HL-60/S4 treated with retinoic acid at 250 ng/mL for 4 days and 3 days (cell line): ENCODE measurements at regions not wholly inside any gene's neighbourhood (a gene's known extent, or its start where the extent isn't known, plus 50 kb on each side); places are given as distances from the start of the nearest gene placed in this dataset.
"Not testable (repeated sequence)": the region's sequence is repeated elsewhere in the genome, so short reads cannot be mapped to it uniquely, and the experiment has no call there.

Source experiments
- in situ Hi-C: fragments of 300-500 bp; cut with MboI; formaldehyde crosslinking; loops from 2 replicates; pipeline ENCODE4 v1.7.0; 2022; ENCODE audit warnings: low sequenced_read_pairs

DNA sequence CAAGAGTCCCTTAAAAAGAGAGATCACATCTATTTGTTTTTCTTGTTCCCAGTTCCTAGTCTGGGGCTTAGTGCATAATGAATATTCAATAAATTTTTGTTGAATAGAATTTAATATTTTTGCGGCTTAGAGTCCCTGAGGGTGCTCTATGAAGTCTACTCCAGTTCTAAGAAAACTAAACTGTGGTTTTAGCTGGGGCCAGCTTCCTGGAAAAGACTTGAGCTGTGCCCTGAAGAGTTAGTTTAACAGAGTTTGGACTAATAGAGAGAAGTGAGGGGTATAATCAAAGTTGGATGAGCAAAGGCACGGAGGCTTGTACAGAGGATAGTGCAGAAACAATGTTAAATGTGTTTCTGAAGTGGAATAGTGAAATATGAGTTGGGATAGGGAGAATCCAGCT lies 168.9 kb downstream of the FASLG start:
- in situ Hi-C loops = no loop called here

GRCh38 chr1:172832006-172832725 lies 173.3 kb downstream of the FASLG start:
- in situ Hi-C loops = no loop called here

- in situ Hi-C loops = no loop called here
These were observed 175.1 kb downstream of the FASLG start for GRCh38 chr1:172833954-172834353.

- in situ Hi-C loops = no loop called here
These were observed 175.7 kb downstream of the FASLG start for GRCh38 chr1:172834609-172835008.

GRCh38 chr1:172835834-172836233 lies 176.9 kb downstream of the FASLG start:
- in situ Hi-C loops = no loop called here

GRCh38 chr1:172837816-172838679 lies 179.1 kb downstream of the FASLG start:
- in situ Hi-C loops = no loop called here

- in situ Hi-C loops = no loop called here
These were observed 179.9 kb downstream of the FASLG start for GRCh38 chr1:172838680-172839313.

DNA sequence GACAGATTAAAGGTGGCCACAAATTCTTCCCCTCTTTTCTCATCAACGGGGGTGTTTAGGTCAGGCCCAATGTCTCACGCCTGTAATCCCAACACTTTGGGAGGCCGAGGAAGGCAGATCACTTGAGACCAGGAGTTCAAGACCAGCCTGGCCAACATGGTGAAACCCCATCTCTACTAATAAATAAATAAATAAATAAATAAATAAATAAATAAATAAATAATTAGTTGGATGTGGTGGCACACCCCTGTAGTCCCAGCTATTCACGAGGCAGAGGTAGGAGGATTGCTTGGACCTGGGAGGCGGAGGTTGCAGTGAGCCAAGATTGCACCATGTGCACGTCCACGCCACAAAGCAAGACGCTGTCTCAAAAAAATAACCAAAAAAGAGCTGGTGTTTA lies 180.7 kb downstream of the FASLG start:
- in situ Hi-C loops = not testable (repeated sequence)

DNA sequence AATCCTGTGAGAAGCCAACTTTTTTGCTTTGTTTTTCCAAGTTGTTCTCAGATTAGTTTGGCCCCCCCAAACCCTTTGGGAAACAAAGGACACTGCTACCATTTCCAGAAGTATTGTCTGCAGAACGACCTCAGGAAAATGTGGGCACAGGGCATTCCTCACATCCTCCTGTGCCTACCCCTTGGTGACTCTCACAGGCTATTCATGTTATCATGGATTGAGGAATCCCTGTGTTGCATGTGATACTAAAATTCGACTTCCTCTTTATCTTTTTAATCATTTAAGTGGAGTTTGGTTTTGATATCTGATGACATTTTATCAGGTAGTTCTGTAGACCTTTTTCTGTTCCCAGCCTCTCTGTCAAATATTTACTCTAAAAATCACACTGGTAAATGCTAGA lies 184.5 kb downstream of the FASLG start:
- in situ Hi-C loops = no loop called here

DNA sequence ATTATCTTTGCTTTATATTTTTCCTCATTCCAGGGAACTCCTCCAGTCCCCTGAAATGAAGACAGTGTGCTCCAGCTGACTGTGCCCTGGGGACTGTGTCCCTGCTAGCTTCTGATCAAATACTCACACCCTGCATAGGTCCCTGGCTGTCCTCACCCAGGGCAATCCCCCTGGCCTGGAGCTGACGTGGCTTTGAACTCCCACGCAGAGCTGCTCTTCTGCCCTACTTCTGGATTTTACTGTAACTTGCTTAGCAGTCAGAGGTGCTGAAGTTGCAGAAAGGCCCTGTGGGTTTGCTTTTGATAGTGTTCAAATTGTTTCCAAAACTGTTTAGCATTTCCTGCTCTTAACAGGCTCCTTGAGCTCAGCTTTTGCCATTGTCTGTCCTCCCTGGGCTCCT lies 186.5 kb downstream of the FASLG start:
- in situ Hi-C loops = no loop called here

- in situ Hi-C loops = no loop called here
These were observed 187.0 kb downstream of the FASLG start for GRCh38 chr1:172845865-172846264.

- in situ Hi-C loops = not testable (repeated sequence)
These were observed 188.9 kb downstream of the FASLG start for GRCh38 chr1:172847814-172848213.

GRCh38 chr1:172849653-172850052 lies 190.8 kb downstream of the FASLG start:
- in situ Hi-C loops = no loop called here

GRCh38 chr1:172851077-172851476 lies 192.2 kb downstream of the FASLG start:
- in situ Hi-C loops = no loop called here

DNA sequence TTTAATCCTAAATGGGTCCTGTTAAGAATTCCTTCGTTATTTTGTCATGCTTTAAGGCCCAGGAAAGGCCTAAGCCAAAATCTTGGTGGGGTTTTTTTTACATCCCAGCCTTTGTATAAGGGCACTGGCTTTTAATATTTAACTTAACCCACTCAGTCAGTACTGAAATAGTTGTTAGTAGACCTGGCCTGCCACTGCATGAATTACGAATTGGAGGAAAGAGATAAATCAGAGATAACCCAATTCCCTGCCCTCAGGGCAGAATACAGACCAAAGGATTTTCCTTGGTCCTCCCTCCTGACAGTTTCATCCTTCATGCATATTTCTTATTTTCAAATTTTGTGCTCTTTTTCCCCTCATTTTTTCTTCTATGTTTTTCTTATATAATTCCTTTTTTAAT lies 193.0 kb downstream of the FASLG start:
- in situ Hi-C loops = no loop called here

- in situ Hi-C loops = not testable (repeated sequence)
These were observed 194.8 kb downstream of the TNFSF18 start for GRCh38 chr1:172855983-172856382.

GRCh38 chr1:172863031-172863430 lies 187.7 kb downstream of the TNFSF18 start:
- in situ Hi-C loops = no loop called here

GRCh38 chr1:172867216-172867818 lies 183.4 kb downstream of the TNFSF18 start:
- in situ Hi-C loops = no loop called here

DNA sequence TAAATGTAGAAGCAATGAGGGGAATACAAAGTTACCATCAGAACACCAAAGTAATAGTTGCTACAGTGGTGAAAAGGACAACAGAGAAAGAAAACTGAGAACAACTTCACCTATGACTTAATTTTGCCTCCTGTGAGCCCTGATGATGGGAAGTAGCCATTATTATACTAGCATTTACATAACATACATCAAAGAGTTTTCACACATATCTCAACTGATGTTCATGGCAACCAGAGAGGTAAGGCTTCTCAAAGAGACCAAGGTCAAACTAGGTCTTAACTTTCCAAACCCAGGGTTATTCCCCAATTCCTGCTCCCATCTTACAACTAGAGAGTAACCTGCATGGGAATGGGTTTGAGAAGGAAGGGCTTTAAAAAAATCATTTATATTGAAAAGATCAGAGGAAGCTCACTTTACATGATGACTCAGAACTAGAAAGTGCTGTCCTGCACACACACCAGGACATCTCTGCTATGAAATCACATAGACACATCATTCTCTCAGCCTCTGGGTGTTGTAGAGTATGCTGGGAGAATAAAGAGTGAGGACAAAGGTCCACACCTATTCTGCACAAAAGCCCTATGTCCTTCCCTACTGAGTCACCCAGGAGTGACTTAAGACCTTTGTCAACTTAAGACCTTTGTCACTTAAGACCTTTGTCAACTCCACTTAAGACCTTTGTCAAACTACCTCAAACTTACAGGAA lies 179.7 kb downstream of the TNFSF18 start:
- in situ Hi-C loops = no loop called here

DNA sequence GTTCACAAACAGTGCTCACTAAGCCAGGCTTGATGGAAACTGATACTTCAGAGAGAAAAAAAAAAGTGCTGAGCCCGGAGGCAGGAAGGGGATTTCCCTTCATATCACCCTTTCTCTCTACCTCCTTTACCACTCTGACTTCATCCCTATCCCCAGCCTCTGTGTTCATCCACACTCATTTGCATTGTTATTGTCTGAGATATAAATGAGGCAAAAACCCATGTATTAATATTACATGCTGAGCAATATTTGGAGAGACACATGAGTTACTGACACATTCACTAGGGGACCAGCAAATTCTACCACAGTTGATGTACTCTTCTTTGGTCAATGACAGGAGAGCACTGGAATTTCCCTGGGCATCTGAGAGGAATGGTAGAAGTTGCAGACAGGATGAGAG lies 175.8 kb downstream of the TNFSF18 start:
- in situ Hi-C loops = no loop called here

- in situ Hi-C loops = no loop called here
These were observed 174.8 kb downstream of the TNFSF18 start for GRCh38 chr1:172875892-172876291.
